Ovary (tissue), 7 donors: ENCODE measurements at regions not wholly inside any gene's neighbourhood (a gene's known extent, or its start where the extent isn't known, plus 50 kb on each side); places are given as distances from the start of the nearest gene placed in this dataset.

ENCODE experiments used
- DNase-seq, 5 donors: peaks; one replicate each; pipeline ENCODE4 v3.0.0-alpha.2; 2019 to 2020
- H3K27ac ChIP-seq, 2 donors: fragments of 200-600 bp; one replicate each; pipeline versions ENCODE4 v1.5.1 to v1.8.0; 2019 to 2022
- H3K27me3 ChIP-seq: fragments of 200-600 bp; one replicate; pipeline ENCODE4 v1.8.0; 2022
- H3K36me3 ChIP-seq: fragments of 200-600 bp; sonication (generic); one replicate; pipeline ENCODE4 v1.5.1; 2019
- H3K4me1 ChIP-seq: one replicate; pipeline ENCODE4 v1.8.1; 2013; ENCODE audit warnings: mild to moderate bottlenecking, moderate library complexity; ENCODE audit not compliant: insufficient read depth
- H3K4me3 ChIP-seq: fragments of 200-600 bp; sonication (generic); one replicate; pipeline ENCODE4 v1.5.1; 2017
- H3K9me3 ChIP-seq, 2 donors: fragments of 200-600 bp in 1 of 2; sonication (generic) in 1 of 2; one replicate each; pipeline versions ENCODE4 v1.5.1 to v1.8.1; 2013 to 2019; ENCODE audit warnings: mild to moderate bottlenecking in 1 of 2, moderate library complexity in 1 of 2
- CTCF ChIP-seq, 3 donors: fragments of 450-650 bp in 2 of 3; fragments of 200-600 bp in 1 of 3; IDR thresholded peaks; one replicate each; pipeline versions ENCODE4 v1.5.1 to v1.8.0; 2016 to 2022; ENCODE audit warnings: antibody characterized with exemption in 3 of 3, mild to moderate bottlenecking in 1 of 3
- EP300 ChIP-seq: sonication (generic); formaldehyde crosslinking; IDR thresholded peaks from one replicate; pipeline ENCODE4 v1.6.1; 2017; ENCODE audit warnings: antibody characterized with exemption
- POLR2A ChIP-seq: fragments of 450-650 bp; IDR thresholded peaks from one replicate; pipeline ENCODE4 v1.6.1; 2017; ENCODE audit warnings: antibody characterized with exemption, mild to moderate bottlenecking, moderate library complexity
- WGBS, 3 donors: extraction: QIAGEN DNeasy Blood & Tissue Kit in 1 of 3; methylation state at CpG; one replicate each; pipeline versions ENCODE4 v1.1.5 to v1.1.7; 2013 to 2017; 5-methylcytosine and 5-hydroxymethylcytosine counted together
- intact Hi-C, 4 donors: fragments of 100-400 bp; cut with DNase I; formaldehyde crosslinking; loops; one replicate each; pipeline versions ENCODE4 v1.11.0 to v1.15.1; 2022 to 2023
- donor health status: DM: no; HTN: no; CAD: no; lungs with moderate emphysema.
- donor health status: DM: no; HTN: no; CAD: no.
- donor health status: Bipolar disorder and iron deficiency.
- donor health status: DM: no; HTN: no; CAD: no.
- donor health status: DM: yes; HTN: yes; CAD: no.

GRCh38 chr20:21839982-21840381, 134.5 kb downstream of the PAX1 start:
- intact Hi-C loops = loop anchor here in 1 of 4 donors (10.0 kb wide), 1 partner anchor 65 kb away; no protein-coding TSS in a partner anchor
- no peak for TF ChIP-seq POLR2A
- WGBS, 3 donors = 74 to 83% (median 74%) methylated on average over 12 of the region's 12 CpGs
- Histone ChIP-seq H3K4me3 (no peak overlapping the region), H3K9me3 (no peaks in the 10 kb centered on the region), H3K27ac (no peak overlapping the region), H3K36me3 (no peaks in the 10 kb centered on the region), H3K27me3 (no peaks in the 10 kb centered on the region), H3K4me1 (no peaks in the 10 kb centered on the region)
- DNase-seq = no peak

GRCh38 chr20:21836346-21836745, 130.9 kb downstream of the PAX1 start:
- H3K36me3 ChIP-seq = no peaks in the 10 kb centered on the region
- intact Hi-C loops = loop anchor here in 1 of 4 donors (10.0 kb wide), 1 partner anchor 62 kb away; no protein-coding TSS in a partner anchor
- WGBS, 3 donors = 35 to 46% (median 40%) methylated on average over 1 of the region's 1 CpG

GRCh38 chr20:21835042-21835441, 129.6 kb downstream of the PAX1 start:
- Histone ChIP-seq H3K4me3 (no peak overlapping the region), H3K36me3 (no peaks in the 10 kb centered on the region), H3K4me1 (no peaks in the 10 kb centered on the region), H3K27ac (no peak overlapping the region), H3K27me3 (no peaks in the 10 kb centered on the region), H3K9me3 (no peaks in the 10 kb centered on the region)
- no peak for TF ChIP-seq POLR2A
- TF ChIP-seq EP300 = no peak
- TF ChIP-seq CTCF (IDR thresholded peaks at IDR 0.05) = no peak
- intact Hi-C loops = loop anchor here in 1 of 4 donors (10.0 kb wide), 1 partner anchor 60 kb away; no protein-coding TSS in a partner anchor
- 69 to 77% (median 77%) methylated on average over 1 of the region's 1 CpG for WGBS, 3 donors
- DNase-seq = no peak

More at GRCh38 chr20:21836346-21836745, 130.9 kb downstream of the PAX1 start:
- Histone ChIP-seq H3K4me3 (no peak overlapping the region), H3K9me3 (no peaks in the 10 kb centered on the region), H3K4me1 (no peaks in the 10 kb centered on the region), H3K27ac (no peak overlapping the region), H3K27me3 (no peaks in the 10 kb centered on the region)
- no peak for DNase-seq
- no peak for TF ChIP-seq POLR2A
- TF ChIP-seq CTCF (IDR thresholded peaks at IDR 0.05) = no peak
- TF ChIP-seq EP300 = no peak

GRCh38 chr20:21832442-21833385, 127.2 kb downstream of the PAX1 start:
- Histone ChIP-seq H3K27ac (no peak overlapping the region), H3K36me3 (no peaks in the 10 kb centered on the region), H3K27me3 (no peaks in the 10 kb centered on the region), H3K4me3 (no peak overlapping the region), H3K4me1 (no peaks in the 10 kb centered on the region), H3K9me3 (no peaks in the 10 kb centered on the region)
- WGBS, 3 donors = 64 to 71% (median 66%) methylated on average over 8 of the region's 8 CpGs
- TF ChIP-seq CTCF (IDR thresholded peaks at IDR 0.05) (no peak), EP300 (no peak), POLR2A (no peak)
- no peak for DNase-seq
- intact Hi-C loops = loop anchor here in 1 of 4 donors (10.0 kb wide), 1 partner anchor 58 kb away; no protein-coding TSS in a partner anchor

- intact Hi-C loops = no loop called here
- Histone ChIP-seq H3K4me1 (no peaks in the 10 kb centered on the region), H3K27ac (no peak overlapping the region), H3K9me3 (no peaks in the 10 kb centered on the region), H3K36me3 (no peaks in the 10 kb centered on the region), H3K4me3 (no peak overlapping the region), H3K27me3 (no peaks in the 10 kb centered on the region)
- WGBS, 3 donors = 20 to 41% (median 21%) methylated on average over 9 of the region's 9 CpGs
- DNase-seq = no peak
- TF ChIP-seq CTCF (IDR thresholded peaks at IDR 0.05) (no peak), EP300 (no peak), POLR2A (no peak)
Observed at GRCh38 chr20:21826976-21827375, 121.5 kb downstream of the PAX1 start.
